ENCODE measurements at regions not wholly inside any gene's neighbourhood (a gene's known extent, or its start where the extent isn't known, plus 50 kb on each side); places are given as distances from the start of the nearest gene placed in this dataset.

DNA sequence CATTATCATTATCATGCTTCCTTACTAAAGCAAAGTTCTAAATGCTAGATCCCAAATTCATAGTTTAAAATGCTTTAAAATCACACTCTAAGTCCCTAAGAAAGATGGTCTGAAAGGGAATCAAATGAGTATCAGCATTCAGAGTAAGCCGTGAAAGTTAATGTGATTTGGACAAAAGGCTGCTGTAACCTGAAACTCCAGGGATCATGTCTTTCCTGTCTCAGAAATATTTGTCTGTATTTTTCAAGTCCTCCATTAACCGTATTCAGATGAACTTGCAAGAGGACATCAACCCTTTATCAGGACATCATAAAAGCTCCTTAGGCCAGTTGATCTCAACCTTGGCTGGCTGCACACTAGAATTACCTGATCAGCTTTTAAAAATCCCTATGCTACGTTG lies 324.3 kb upstream of the PKDCC start:
- no peak for DNase-seq (ENCODE audit: low read depth in 2 of 2)

DNA sequence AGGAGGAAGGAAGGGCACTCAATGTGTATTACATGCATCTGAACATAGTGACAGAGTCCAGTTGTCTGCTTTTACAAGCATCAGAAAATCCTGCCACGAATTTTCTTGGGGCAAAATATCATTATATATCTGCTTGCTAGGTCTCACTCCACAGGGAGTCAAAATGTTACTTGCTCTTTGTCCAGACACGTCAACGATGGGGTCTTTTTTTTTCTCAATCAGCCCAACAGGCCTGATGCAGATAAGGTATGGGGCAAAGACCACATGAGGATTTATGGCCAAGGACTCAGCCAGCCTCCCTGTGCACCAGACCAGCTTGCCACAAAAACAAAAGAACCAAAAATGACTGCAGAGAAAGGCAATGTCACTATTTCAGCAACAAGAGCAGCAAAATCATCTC lies 323.4 kb upstream of the PKDCC start:
- DNase-seq (ENCODE audit: low read depth in 2 of 2), result no peak

DNA sequence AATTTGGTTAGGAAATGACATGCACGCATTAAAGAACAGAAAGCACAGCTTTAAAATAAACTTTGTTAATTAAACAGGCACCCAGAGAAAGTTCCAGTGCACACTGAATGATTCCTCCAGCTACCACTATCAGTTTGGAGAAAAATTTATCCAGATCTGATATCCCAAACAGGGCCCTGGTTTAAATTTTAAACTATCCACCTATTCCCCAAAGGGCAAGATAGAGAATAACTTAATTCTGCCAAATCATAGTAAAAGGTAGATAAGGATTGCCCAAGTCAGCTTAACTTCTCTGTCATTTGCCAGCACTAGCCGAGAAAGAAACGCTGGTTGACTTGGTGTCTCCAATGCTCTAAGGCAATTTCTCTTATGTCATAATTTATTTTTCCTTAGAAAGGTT lies 321.9 kb upstream of the PKDCC start:
- DNase-seq (ENCODE audit: low read depth in 2 of 2), result no peak

DNA sequence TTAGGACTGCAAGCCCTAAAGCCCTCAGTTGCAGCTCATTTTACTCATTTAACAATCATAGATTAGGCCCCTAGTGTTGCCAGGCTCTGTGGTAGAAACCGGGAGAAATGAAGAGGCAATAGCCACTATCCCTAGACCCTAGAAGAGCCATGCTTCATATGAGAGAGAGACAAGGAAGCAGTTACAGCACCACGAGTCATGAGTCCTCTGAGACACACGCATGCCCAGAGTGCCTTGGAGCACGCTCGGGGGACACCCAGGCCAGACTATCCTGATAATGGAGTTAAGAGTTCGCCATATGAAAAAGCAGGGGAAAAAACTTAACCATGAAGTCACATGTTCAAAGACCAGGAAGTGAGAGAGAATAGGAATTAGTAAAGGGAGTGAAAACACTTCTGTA lies 321.5 kb upstream of the PKDCC start:
- no peak for DNase-seq (ENCODE audit: low read depth in 2 of 2)

DNA sequence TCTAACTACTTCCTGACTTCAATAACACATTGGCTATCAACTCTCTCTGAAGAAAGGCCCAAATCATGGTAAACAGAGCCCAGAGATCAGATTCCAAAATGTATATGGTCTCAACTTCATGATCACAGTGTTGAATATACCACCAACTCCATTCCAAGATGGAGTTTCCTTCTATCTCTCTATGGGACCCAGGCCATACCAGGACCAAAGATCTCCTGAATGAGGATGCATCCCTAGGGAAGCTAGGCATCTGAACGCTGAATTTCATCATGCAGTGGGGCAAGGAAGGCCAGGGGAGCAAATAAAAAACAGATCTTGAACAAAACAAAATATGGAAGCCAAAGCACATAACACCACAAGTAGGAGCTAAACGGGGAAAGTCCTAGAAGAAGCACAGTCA lies 320.7 kb upstream of the PKDCC start:
- no peak for DNase-seq (ENCODE audit: low read depth in 2 of 2)

DNA sequence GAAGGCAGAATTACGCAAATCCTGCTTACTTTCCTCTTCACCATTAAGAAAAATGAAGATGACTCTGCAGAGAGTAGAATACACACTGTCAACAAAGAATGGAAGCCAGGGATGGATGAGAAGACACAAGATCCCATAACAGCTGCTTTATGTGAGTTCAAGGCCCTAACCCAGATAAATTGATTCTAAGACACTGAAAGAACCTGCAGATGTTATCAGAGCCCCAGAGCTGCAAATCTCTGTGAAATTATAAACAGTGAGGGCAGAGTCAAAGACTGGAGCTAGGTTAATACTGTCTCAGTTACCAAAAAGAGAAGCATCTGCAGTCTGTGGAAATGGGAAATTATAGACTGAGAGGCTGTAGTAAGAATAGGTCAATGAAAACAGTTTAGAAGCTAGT lies 320.1 kb upstream of the PKDCC start:
- DNase-seq (ENCODE audit: low read depth in 2 of 2), result no peak

DNA sequence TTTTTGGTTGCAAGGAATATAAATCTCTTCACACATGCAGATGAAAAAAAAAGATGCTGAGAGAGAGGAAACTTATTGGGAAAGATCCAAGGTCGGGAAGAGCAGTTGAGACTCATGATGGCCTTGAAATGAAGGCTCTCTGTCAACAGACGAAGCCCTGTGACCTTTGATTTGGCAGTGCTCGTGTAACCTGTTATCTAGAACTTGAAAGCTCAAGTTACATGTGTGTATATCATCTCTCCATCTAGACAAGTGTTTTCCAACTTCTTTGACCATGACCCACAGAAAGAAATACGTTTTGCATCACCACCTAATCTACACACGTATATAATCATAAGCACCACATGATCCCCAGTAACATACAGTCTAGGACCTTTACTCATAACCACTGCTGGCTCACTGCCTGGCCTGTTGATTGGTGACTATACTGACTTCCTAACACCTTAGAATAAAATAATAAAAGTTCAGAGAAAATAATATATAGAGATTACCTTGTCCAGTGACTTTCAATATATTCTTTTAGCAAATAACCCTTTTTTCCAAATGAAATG lies 319.0 kb upstream of the PKDCC start:
- DNase-seq (ENCODE audit: low read depth in 2 of 2), result no peak

DNA sequence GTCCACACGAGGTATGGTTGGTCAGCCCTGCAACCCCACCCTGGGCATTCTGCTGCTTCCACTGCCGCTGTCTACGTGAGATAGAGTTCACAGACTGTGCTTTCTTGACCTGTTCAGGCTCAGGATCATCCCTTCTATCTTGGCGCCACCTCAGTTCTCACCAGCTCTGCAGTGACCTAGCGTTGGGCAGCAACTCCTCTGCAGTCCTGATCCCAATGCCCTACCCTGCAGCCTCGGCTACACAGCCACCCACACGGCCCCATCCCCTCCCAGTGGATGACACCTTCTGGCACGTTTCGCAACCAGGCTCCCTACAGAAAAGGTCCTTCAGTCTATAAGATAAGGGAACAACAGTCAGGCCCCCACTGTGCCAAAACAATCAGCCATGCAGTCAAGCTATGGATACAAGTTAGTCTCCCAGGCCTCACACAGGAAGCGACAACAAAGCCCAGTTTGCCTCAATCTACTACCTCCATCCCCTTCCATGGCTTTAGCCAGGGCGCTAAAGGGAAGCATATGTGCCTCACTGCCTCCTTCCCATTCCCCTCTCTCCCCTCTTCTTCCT lies 317.9 kb upstream of the PKDCC start:
- no peak for DNase-seq (ENCODE audit: low read depth in 2 of 2)

DNA sequence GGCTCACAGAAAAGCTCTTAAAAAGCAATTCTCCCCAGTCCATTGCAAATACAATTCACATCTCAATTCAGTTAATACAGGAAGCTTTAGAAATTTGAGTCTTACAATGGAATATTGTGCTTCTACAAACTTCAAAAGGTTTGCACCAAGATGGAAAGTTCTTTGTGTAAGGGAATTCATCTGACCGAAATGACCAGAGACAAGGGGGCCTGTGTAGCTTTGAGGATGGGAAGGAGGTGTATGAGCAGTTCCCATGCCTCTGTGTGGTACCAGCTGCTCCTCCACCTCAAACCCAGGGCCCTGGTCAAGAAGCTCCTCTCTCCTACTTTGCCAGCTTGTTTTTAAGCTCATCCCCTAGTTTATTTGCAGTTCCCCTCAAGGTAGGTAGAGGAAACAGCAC lies 312.8 kb upstream of the PKDCC start:
- DNase-seq (ENCODE audit: low read depth in 2 of 2), result no peak

DNA sequence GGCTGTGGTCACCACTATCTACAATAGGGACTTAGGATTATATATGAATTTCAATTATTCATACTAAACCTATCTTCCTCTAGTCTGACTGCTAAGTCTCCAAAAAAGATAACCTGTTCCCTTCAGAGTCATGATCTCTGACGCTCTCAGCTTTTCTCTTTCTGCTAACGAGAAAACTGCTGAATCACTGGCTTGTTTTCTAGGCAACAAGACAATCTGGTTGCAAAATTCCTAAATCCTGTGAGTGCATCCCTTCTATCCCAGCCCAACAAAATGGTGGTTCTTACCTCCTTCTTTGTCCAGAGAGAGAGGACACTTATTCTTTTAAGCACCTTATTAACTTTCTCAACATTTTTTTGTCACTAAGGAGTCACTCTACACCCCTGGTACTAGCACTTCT lies 312.3 kb upstream of the PKDCC start:
- no peak for DNase-seq (ENCODE audit: low read depth in 2 of 2)

DNA sequence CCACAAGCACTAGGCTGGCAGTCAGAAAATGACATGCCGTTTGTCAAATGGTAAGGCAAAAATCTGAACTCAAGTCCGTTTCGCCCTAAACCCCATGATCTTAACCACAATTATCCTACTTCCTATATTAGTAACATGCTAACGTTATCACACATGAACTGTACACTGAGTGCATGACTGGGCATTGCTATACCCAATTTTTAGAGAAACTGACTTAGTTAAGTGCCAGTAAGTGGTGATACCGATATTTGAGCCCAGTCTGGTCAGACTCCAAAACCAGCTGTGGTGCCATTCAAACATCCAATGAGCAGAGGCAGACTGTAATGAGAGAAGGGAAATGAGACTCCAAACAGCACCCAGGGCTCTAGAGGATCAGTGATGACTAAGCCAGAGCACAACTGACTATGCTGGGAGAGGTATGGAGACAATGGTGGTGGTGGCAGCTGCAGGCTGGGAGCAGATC lies 311.7 kb upstream of the PKDCC start:
- DNase-seq (ENCODE audit: low read depth in 2 of 2), result no peak

DNA sequence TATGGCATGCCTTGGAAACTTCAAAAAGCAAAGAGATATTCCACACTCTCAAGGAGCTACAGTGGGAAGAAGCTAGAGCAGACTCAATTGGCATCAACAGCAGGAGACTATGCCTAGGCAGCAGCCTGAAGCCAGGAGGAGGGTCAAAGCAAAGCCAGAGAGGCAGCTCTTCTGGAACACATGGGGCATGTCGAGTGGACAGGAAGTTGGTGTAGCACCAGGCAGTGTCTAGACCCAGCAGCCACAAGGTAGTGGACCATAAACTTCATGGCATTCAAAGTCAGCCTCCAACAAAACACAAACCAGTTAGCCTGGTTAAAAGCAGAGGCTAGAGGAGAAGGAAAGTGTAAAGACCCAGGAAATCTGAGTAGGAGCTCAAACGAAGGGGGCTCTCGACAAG lies 311.2 kb upstream of the PKDCC start:
- no peak for DNase-seq (ENCODE audit: low read depth in 2 of 2)

DNA sequence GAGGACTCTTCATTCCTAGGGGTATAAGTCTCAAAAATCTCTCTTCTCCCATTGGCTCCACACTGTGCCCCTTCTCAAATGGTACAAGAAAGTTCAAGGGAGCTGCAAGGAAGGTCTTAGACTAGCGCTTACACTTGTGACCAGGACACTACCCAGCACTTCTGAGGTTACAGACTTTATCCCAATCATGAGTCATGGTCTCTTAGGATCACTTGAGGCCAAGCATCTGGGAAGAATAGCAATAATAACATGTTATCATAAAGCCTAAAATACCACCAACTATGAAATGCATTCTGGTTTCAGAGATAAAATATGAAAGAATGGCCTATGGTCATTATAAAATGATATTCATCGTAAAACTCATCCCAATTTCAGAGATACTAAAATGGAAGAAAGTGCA lies 309.9 kb upstream of the PKDCC start:
- no peak for DNase-seq (ENCODE audit: low read depth in 2 of 2)

DNA sequence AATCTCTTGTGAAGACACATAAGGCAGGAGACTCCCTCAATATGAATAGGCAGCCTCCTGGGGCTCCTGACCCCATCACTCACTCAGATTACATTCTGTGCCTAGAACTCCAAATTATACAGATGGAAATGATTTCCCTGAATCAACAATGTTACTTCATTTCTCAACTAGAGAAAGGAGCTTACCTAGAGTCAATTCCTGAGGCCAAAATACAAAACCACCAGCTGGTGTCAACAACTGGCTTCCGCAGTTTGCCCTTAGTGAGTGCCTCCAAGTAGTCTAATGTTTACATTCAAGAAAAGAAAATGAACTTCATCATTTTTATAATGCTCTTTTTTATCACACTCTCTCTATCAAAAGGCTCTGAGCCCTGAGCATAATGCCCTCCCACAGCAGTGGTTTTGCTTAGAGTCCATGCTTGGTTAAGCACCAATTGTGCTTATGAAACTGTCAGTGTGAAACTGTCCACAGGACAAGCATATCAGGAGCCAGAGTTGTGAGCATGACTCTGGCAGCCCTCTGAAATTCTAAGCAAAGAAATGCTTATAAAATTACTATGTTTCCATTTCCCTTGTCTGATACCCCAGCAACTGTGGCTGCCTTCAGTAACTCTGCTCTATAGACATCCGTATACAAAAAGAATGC lies 305.7 kb upstream of the PKDCC start:
- no peak for DNase-seq (ENCODE audit: low read depth in 2 of 2)

DNA sequence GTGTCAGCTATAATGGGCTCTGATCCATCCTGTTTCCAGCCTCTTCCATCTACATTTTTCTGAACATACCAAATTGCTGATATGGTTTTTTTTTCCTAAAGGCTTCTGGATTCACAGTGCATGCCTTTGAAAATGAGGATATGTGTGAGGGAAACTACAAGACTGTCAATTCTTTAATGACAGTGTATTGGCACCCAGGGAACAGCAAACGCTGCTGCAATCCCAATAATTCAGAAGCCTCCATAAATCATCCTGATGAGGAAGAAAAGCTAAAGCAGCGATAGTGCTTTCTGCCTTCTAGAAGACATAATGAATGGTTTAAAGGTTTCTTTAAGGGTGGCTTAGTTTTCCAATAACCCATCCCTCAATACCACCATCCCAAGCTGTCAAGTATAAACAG lies 304.5 kb upstream of the PKDCC start:
- DNase-seq (ENCODE audit: low read depth in 2 of 2), result no peak

DNA sequence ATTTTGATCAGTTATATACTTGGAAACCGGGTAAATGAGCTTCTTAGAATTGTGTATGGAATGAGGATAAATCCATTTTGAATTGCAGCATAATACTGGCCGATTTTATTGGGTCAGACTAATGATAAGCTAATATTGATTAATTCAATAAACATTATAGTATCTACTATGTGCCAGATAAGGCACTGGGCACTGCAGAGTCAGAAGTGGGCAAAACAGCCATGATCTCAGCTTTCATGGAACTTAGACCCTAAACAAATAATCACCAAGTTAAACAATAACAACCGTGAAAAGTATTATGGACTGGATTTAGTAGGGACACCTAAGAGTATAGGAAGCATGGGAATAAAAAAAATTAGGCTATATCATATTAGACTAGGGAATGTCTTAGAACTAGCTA lies 297.0 kb upstream of the PKDCC start:
- DNase-seq (ENCODE audit: low read depth in 2 of 2), result no peak

DNA sequence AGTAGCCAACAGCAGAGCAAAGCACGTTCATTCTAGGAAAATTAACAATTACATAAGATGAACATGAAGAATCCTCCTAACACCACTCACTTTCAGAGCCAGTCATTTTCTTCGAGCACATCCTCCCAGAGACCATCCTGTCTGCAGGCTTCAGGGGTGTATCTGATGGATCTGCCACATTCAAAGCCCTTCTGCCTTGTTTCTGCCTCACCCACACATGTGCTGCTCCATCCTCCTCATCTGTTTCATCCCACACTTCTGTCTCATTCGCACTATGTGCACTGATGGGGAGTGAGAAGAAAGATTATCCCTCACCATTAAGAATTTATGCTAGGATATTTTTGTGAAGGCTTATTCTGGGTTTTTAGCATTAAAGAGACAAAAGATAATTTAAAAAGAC lies 287.9 kb upstream of the PKDCC start:
- no peak for DNase-seq (ENCODE audit: low read depth in 2 of 2)

DNA sequence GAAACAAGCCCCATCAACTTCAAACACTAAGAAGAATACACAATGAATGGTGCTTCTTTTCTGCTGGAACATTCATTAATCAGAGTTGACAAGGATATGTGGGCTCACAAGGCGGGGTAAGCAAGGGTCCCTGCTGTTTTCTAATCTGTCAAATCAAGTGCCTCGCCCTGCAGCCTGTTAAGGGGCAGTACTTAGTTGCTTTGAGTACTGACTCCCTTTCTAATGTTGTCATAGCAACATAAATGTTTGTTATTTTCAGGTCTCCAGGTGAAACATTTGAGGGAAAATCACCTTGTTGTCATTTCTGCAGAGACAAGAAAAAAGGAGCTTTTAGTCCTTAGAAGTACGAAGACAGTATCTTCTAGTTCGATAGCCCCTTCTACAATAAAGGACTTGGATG lies 284.7 kb upstream of the PKDCC start:
- no peak for DNase-seq (ENCODE audit: low read depth in 2 of 2)

DNA sequence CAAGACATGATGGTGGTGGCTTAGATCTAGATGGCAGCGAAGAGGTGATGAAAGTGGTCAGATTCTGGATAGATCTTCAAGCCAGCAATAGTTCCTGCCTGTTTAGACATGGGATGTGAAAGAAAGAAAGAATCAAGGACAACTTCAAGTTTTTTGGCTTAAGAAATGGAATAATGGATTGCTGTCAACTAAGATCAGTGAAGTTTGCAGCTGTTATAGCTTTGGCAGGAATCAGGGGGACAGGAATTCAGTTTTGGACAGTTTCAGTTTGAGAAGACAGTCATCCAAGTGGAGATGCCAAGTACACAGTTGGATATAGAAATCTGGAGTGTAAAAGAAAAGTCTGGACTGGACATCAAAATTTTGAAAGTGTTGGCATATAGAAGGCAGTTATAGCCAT lies 283.7 kb upstream of the PKDCC start:
- DNase-seq (ENCODE audit: low read depth in 2 of 2), result no peak

DNA sequence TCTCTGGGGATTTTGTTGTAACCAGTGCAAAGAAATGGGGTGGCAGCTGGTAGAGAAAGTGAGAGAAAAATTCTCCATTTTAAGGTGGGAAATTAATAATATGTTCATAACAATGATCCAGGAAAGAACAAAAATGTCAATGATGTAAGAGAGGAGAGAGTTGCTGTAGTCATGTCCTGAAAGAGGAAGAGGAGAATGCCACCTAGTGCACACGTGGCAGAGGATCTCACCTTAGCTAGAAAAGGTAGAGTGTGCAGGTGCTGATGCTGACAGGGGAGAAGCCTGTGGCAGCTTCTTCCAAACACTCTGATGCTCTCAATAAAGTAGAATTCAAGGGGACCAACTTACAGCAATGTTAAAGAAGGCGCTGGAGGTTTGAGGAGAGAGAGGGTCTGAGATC lies 282.9 kb upstream of the PKDCC start:
- no peak for DNase-seq (ENCODE audit: low read depth in 2 of 2)

DNA sequence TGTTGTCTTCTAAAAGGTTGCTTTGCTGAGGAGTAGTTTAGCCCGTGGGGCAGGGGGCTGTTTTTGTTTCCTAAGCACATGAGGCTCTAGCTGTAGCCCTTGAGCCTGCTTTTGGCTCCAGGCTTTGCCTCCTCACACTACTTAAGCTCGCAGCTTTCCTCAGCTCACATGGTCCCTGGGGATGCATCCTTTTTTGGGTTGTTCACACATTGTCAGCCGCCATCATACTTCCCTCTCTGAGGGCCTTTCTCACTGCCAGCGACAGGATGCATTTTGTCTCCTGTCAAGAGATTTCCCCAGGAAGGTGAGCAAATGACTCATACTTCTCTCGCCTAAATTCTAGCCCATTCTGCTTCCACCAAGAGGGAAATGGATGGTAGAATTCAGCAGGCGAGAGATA lies 279.5 kb upstream of the PKDCC start:
- DNase-seq (ENCODE audit: low read depth in 2 of 2), result no peak

DNA sequence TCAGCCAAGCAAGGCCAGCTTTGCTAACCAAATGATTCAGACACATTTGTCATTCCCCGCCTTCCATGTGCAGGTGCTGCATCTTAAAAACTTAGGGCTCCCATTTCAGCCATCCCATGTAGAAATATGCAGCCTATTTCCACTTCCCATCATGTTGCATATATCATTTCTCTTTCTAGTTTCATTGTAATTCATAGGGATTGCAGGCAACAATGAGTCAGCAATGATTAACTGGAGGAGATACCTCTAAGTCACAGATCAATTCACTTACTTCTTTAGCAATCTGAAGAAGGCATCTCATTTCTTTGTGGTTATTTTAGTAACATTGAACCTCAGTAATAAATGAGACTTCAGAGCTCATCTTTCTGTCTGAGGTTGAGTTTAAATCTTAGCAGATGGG lies 276.1 kb upstream of the PKDCC start:
- DNase-seq (ENCODE audit: low read depth in 2 of 2), result no peak

DNA sequence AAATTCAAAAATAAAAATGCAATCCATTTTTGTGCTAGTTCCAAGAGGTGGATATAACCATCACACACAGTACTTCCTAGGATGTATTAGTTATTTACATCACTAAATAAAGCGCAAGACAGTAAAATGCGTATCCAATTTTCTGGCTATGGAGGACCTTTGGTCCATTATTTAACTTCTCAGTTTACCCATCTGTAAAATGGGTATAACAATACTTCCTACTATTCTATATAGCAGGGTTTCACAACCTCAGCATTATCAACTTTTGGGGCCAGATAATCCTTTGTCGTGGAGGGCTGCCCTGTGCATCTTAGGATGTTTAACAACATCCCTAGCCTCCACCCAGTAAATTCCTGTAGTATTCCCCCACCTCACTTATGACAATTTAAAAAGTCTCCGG lies 275.1 kb upstream of the PKDCC start:
- DNase-seq (ENCODE audit: low read depth in 2 of 2), result no peak

DNA sequence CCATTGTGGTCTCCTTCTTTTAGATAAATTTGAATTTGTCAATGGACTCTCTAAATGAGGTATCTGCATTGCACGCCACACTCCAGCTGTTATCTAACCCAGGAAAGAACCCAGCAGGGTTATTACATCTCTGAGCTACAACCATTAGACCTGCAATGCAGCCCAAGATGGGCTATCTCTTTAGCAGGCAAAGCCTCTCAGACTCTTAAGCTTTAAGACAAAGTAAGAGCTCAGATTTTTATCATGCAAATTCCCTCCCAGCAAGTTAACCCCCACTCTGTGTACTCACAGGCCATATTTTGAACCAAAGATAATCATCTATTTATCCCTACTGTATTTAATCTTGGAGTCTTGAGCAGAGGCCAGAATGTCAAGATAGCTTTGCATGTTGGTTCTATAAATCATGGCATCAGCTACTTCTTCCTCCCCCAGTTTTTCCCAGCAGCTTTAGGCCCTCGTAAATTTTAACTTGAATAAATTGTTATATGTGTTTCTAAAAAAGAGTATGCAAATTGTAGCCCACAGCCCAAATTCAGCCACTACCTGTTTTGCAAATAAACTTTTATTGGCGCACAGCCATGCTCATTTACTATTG lies 273.7 kb upstream of the PKDCC start:
- DNase-seq (ENCODE audit: low read depth in 2 of 2), result no peak
